Mesenchymal stem cell (in vitro differentiated cells and primary cell): ENCODE measurements at regions not wholly inside any gene's neighbourhood (a gene's known extent, or its start where the extent isn't known, plus 50 kb on each side); places are given as distances from the start of the nearest gene placed in this dataset.

Experiments used
- DNase-seq: peaks from one replicate; pipeline ENCODE4 v3.0.0-alpha.2; 2013
- H2AFZ ChIP-seq: one replicate; pipeline ENCODE4 v1.6.1; 2013; ENCODE audit warnings: low read depth, mild to moderate bottlenecking, control low read depth, inconsistent platforms, low read length, moderate library complexity
- H2AK5ac ChIP-seq: 2 replicates; pipeline ENCODE4 v1.6.1; 2013; ENCODE audit warnings: low read length, moderate library complexity, mild to moderate bottlenecking, inconsistent platforms; ENCODE audit not compliant: severe bottlenecking
- H2BK120ac ChIP-seq: one replicate; pipeline ENCODE4 v1.6.1; 2013; ENCODE audit warnings: low read depth, mild to moderate bottlenecking, inconsistent platforms, low read length, moderate library complexity
- H2BK12ac ChIP-seq, 2 experiments: one replicate each; pipeline ENCODE4 v1.6.1; 2013; ENCODE audit warnings: inconsistent platforms in 2 of 2, low read length in 2 of 2, mild to moderate bottlenecking in 2 of 2, moderate library complexity in 2 of 2, control low read depth in 1 of 2
- H2BK15ac ChIP-seq: one replicate; pipeline ENCODE4 v1.6.1; 2013; ENCODE audit warnings: mild to moderate bottlenecking, low read depth, inconsistent platforms; ENCODE audit not compliant: poor library complexity, severe bottlenecking
- H2BK5ac ChIP-seq: 2 replicates; pipeline ENCODE4 v1.6.1; 2013; ENCODE audit warnings: low read depth, mild to moderate bottlenecking, low read length, control low read depth, inconsistent platforms; ENCODE audit not compliant: poor library complexity, severe bottlenecking
- H3K14ac ChIP-seq, 2 experiments: one replicate each; pipeline ENCODE4 v1.6.1; 2013; ENCODE audit warnings: inconsistent platforms in 2 of 2, low read length in 2 of 2, control low read depth in 1 of 2, mild to moderate bottlenecking in 1 of 2, moderate library complexity in 1 of 2
- H3K18ac ChIP-seq, 2 experiments: one replicate each; pipeline ENCODE4 v1.6.1; 2013; ENCODE audit warnings: inconsistent platforms in 2 of 2, low read length in 2 of 2, control low read depth in 1 of 2, low read depth in 1 of 2, mild to moderate bottlenecking in 1 of 2
- H3K23ac ChIP-seq, 2 experiments: one replicate each; pipeline ENCODE4 v1.6.1; 2013; ENCODE audit warnings: inconsistent platforms in 2 of 2, low read length in 2 of 2, mild to moderate bottlenecking in 2 of 2, moderate library complexity in 2 of 2, control low read depth in 1 of 2
- H3K27ac ChIP-seq: 2 replicates; pipeline ENCODE4 v1.5.1; 2013; ENCODE audit warnings: mild to moderate bottlenecking, moderate library complexity, low read length, control low read depth, inconsistent platforms; ENCODE audit not compliant: poor library complexity, severe bottlenecking
- H3K27me3 ChIP-seq, 2 experiments: 2 replicates each; pipeline versions ENCODE4 v1.6.1 to v1.7.0; 2013; ENCODE audit warnings: low read length in 2 of 2, mild to moderate bottlenecking in 2 of 2, moderate library complexity in 2 of 2, control low read depth in 1 of 2, inconsistent platforms in 1 of 2; ENCODE audit not compliant: control insufficient read depth in 1 of 2, insufficient read depth in 1 of 2
- H3K36me3 ChIP-seq, 2 experiments: 2 replicates each; pipeline versions ENCODE4 v1.6.1 to v1.7.0; 2013; ENCODE audit warnings: low read length in 2 of 2, control low read depth in 1 of 2, inconsistent platforms in 1 of 2, low read depth in 1 of 2, mild to moderate bottlenecking in 1 of 2; ENCODE audit not compliant: insufficient read depth in 2 of 2, control insufficient read depth in 1 of 2
- H3K4ac ChIP-seq, 2 experiments: one replicate each; pipeline ENCODE4 v1.6.1; 2013; ENCODE audit warnings: inconsistent platforms in 2 of 2, low read length in 2 of 2, mild to moderate bottlenecking in 2 of 2, moderate library complexity in 2 of 2, control low read depth in 1 of 2, low read depth in 1 of 2
- H3K4me1 ChIP-seq: 2 replicates; pipeline ENCODE4 v1.6.1; 2013; ENCODE audit warnings: low read depth, low read length, control low read depth; ENCODE audit not compliant: control insufficient read depth, insufficient read depth
- H3K4me2 ChIP-seq: 2 replicates; pipeline ENCODE4 v1.6.1; 2013; ENCODE audit warnings: low read length, mild to moderate bottlenecking, inconsistent platforms; ENCODE audit not compliant: poor library complexity, severe bottlenecking
- H3K4me3 ChIP-seq, 2 experiments: 2 replicates each; pipeline versions ENCODE4 v1.5.1 to v1.7.0; 2013; ENCODE audit warnings: low read length in 2 of 2, mild to moderate bottlenecking in 2 of 2, control low read depth in 1 of 2, low read depth in 1 of 2; ENCODE audit not compliant: insufficient read depth in 1 of 2
- H3K79me1 ChIP-seq: replicated peaks from 2 replicates; pipeline ENCODE4 v1.6.1; 2013; ENCODE audit warnings: mild to moderate bottlenecking, control low read depth, low read length, inconsistent platforms; ENCODE audit not compliant: poor library complexity, severe bottlenecking
- H3K9ac ChIP-seq: 2 replicates; pipeline ENCODE4 v1.7.0; 2013; ENCODE audit warnings: mild to moderate bottlenecking, low read length, moderate library complexity
- H3K9me3 ChIP-seq: 2 replicates; pipeline ENCODE4 v1.7.0; 2013; ENCODE audit warnings: mild to moderate bottlenecking, low read length; ENCODE audit not compliant: control insufficient read depth
- H4K8ac ChIP-seq: one replicate; pipeline ENCODE4 v1.6.1; 2013; ENCODE audit warnings: inconsistent platforms, mild to moderate bottlenecking, low read length, moderate library complexity
- H4K91ac ChIP-seq: one replicate; pipeline ENCODE4 v1.6.1; 2013; ENCODE audit warnings: mild to moderate bottlenecking, low read length, inconsistent platforms
- WGBS: methylation state at CpG from one replicate; pipeline ENCODE4 v1.1.7; 2013; ENCODE audit warnings: mixed read lengths; 5-methylcytosine and 5-hydroxymethylcytosine counted together

DNA sequence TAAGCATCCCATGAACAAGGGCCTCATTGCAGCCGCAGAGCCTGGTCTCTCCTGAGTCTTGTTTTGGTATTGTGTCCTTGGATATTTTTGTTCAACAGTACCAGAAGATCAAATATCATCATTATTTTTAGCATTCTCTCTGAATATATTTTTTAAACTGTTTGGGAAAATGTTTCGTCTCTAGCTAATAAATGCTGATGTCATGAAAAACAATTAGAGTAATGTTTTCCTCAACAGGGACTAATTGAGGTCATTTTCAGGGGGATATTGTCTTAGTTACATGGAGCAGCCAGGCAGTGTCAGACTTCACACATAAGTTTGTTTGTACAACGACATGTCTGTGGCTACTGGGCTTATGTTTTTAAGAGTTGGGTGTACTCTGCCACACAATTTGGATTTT is 805.3 kb upstream of the SOX9 start:
- no peak overlapping the region for H2BK5ac ChIP-seq
- no peak overlapping the region for H3K4me2 ChIP-seq
- no peak for DNase-seq
- H3K4me3 ChIP-seq, result no peak overlapping the region
- no peak overlapping the region for H2BK120ac ChIP-seq
- H3K79me1 ChIP-seq, result no peaks in the 10 kb centered on the region
- WGBS, result 93% methylated on average over 2 of the region's 3 CpGs
- no peaks in the 10 kb centered on the region for H3K36me3 ChIP-seq
- H3K14ac ChIP-seq, result no peak overlapping the region
- no peak overlapping the region for H4K91ac ChIP-seq
- no peak overlapping the region for H3K4ac ChIP-seq
- no peaks in the 10 kb centered on the region for H3K27me3 ChIP-seq
- no peaks in the 10 kb centered on the region for H3K4me1 ChIP-seq
- H2AK5ac ChIP-seq, result no peak overlapping the region
- no peaks in the 10 kb centered on the region for H3K9me3 ChIP-seq
- H4K8ac ChIP-seq, result no peak overlapping the region
- H2BK15ac ChIP-seq, result no peak overlapping the region
- H3K23ac ChIP-seq, result no peak overlapping the region
- no peak overlapping the region for H3K9ac ChIP-seq
- H3K18ac ChIP-seq, result no peak overlapping the region
- H3K27ac ChIP-seq, result no peak overlapping the region
- no peak overlapping the region for H2AFZ ChIP-seq
- no peak overlapping the region for H2BK12ac ChIP-seq

- H2AFZ ChIP-seq, result no peak overlapping the region
- no peak overlapping the region for H4K91ac ChIP-seq
- H2BK15ac ChIP-seq, result no peak overlapping the region
- no peak overlapping the region for H3K18ac ChIP-seq
- no peak overlapping the region for H3K4ac ChIP-seq
- H2BK5ac ChIP-seq, result no peak overlapping the region
- H3K9me3 ChIP-seq, result no peaks in the 10 kb centered on the region
- no peaks in the 10 kb centered on the region for H3K4me1 ChIP-seq
- no peak overlapping the region for H2BK12ac ChIP-seq
- no peak overlapping the region for H4K8ac ChIP-seq
- no peak overlapping the region for H3K9ac ChIP-seq
- H3K4me2 ChIP-seq, result no peak overlapping the region
- no peak for DNase-seq
- H3K27ac ChIP-seq, result no peak overlapping the region
- no peak overlapping the region for H3K4me3 ChIP-seq
- no peak overlapping the region for H3K14ac ChIP-seq
- no peak overlapping the region for H2AK5ac ChIP-seq
- no peaks in the 10 kb centered on the region for H3K36me3 ChIP-seq
- no peaks in the 10 kb centered on the region for H3K27me3 ChIP-seq
- WGBS, result 68% methylated on average over 1 of the region's 4 CpGs
- no peaks in the 10 kb centered on the region for H3K79me1 ChIP-seq
- H2BK120ac ChIP-seq, result no peak overlapping the region
- H3K23ac ChIP-seq, result no peak overlapping the region
Observed at GRCh38 chr17:71316176-71316897, 804.5 kb upstream of the SOX9 start.

- H2BK120ac ChIP-seq, result no peak overlapping the region
- DNase-seq, result no peak
- no peaks in the 10 kb centered on the region for H3K27me3 ChIP-seq
- no peak overlapping the region for H2AK5ac ChIP-seq
- H3K18ac ChIP-seq, result no peak overlapping the region
- H3K14ac ChIP-seq, result no peak overlapping the region
- H3K36me3 ChIP-seq, result no peaks in the 10 kb centered on the region
- H3K23ac ChIP-seq, result no peak overlapping the region
- H3K4me2 ChIP-seq, result no peak overlapping the region
- no peak overlapping the region for H4K8ac ChIP-seq
- H3K4ac ChIP-seq, result no peak overlapping the region
- no peak overlapping the region for H3K4me3 ChIP-seq
- WGBS, result 81% methylated on average over 6 of the region's 6 CpGs
- no peaks in the 10 kb centered on the region for H3K4me1 ChIP-seq
- no peak overlapping the region for H3K27ac ChIP-seq
- H2BK15ac ChIP-seq, result no peak overlapping the region
- H3K9ac ChIP-seq, result no peak overlapping the region
- H3K9me3 ChIP-seq, result no peaks in the 10 kb centered on the region
- H2BK12ac ChIP-seq, result no peak overlapping the region
- H2AFZ ChIP-seq, result no peak overlapping the region
- H2BK5ac ChIP-seq, result no peak overlapping the region
- no peaks in the 10 kb centered on the region for H3K79me1 ChIP-seq
- no peak overlapping the region for H4K91ac ChIP-seq
Observed at GRCh38 chr17:71320009-71320796, 800.6 kb upstream of the SOX9 start.

- H4K91ac ChIP-seq, result no peak overlapping the region
- WGBS, result no CpG with 5 or more reads among the region's 1 CpG
- H2BK15ac ChIP-seq, result no peak overlapping the region
- H2BK120ac ChIP-seq, result no peak overlapping the region
- H3K27me3 ChIP-seq, result no peaks in the 10 kb centered on the region
- H3K4me2 ChIP-seq, result no peak overlapping the region
- H2BK5ac ChIP-seq, result no peak overlapping the region
- H3K9me3 ChIP-seq, result no peaks in the 10 kb centered on the region
- no peak overlapping the region for H3K14ac ChIP-seq
- no peak overlapping the region for H3K4ac ChIP-seq
- no peaks in the 10 kb centered on the region for H3K4me1 ChIP-seq
- H3K4me3 ChIP-seq, result no peak overlapping the region
- no peaks in the 10 kb centered on the region for H3K79me1 ChIP-seq
- H3K27ac ChIP-seq, result no peak overlapping the region
- no peak for DNase-seq
- H2AFZ ChIP-seq, result no peak overlapping the region
- H3K9ac ChIP-seq, result no peak overlapping the region
- no peak overlapping the region for H4K8ac ChIP-seq
- no peak overlapping the region for H2BK12ac ChIP-seq
- no peak overlapping the region for H3K23ac ChIP-seq
- no peaks in the 10 kb centered on the region for H3K36me3 ChIP-seq
- no peak overlapping the region for H2AK5ac ChIP-seq
- no peak overlapping the region for H3K18ac ChIP-seq
Observed at GRCh38 chr17:71325117-71325516, 795.7 kb upstream of the SOX9 start.
